HepG2 (cell line): ENCODE measurements at regions not wholly inside any gene's neighbourhood (a gene's known extent, or its start where the extent isn't known, plus 50 kb on each side); places are given as distances from the start of the nearest gene placed in this dataset.

Experiments
- ATAC-seq: fragments of 200-7000 bp; cut with Tn5 transposase; 3 replicates; pipeline ENCODE4 v1.9.1; 2020; ENCODE audit warnings: mild to moderate bottlenecking, moderate library complexity
- BruUV-seq: library from RNA; stranded (reverse); fragments of 400-500 nt; replicated peaks from 2 replicates; lab custom pipeline; 2021; lab: Mats Ljungman, UMichigan
- CTCF ChIA-PET: fragments of 300-600 bp; formaldehyde crosslinking; extraction: SDS; loops from one replicate; lab custom pipeline; 2021; ENCODE audit warnings: low total read pairs, inconsistent platforms, low intra/inter-chr PET ratio; lab: Yijun Ruan, JAX
- POLR2A ChIA-PET: fragments of 350-600 bp; sonication (Branson Sonifier 250); formaldehyde crosslinking; loops from one replicate; lab custom pipeline; 2020; ENCODE audit warnings: antibody characterized with exemption, inconsistent platforms; lab: Yijun Ruan, JAX
- DNase-seq: peaks from one replicate; pipeline ENCODE4 v3.0.0-alpha.2; 2015; ENCODE audit warnings: low spot score
- FAIRE-seq: peaks from 3 replicates; lab custom pipeline; 2011; peaks lifted over from hg19 to GRCh38; lab: Jason Lieb, UNC
- H2AFZ ChIP-seq: one replicate; pipeline ENCODE4 v1.6.1; 2011; ENCODE audit warnings: low read length, inconsistent platforms
- H3K27ac ChIP-seq: fragments of 300-600 bp; 3 replicates; pipeline ENCODE4 v1.8.0; 2011; ENCODE audit warnings: mixed run types, mild to moderate bottlenecking, mixed read lengths, low read length, inconsistent platforms; ENCODE audit not compliant: insufficient read depth; ENCODE audit errors: extremely low read length
- H3K27me3 ChIP-seq, 2 experiments: fragments of 200-600 bp in 1 of 2; 2 replicates in 1 of 2; 3 replicates in 1 of 2; pipeline versions ENCODE4 v1.6.0 to v1.8.0; 2011; ENCODE audit warnings: low read length in 2 of 2, mild to moderate bottlenecking in 2 of 2, moderate library complexity in 2 of 2, inconsistent platforms in 1 of 2; ENCODE audit not compliant: insufficient read depth in 2 of 2, control insufficient read depth in 1 of 2
- H3K36me3 ChIP-seq, 2 experiments: fragments of 200-600 bp in 1 of 2; replicated peaks in 1 of 2; 2 replicates in 1 of 2; 3 replicates in 1 of 2; pipeline versions ENCODE4 v1.5.1 to v1.8.0; 2011; ENCODE audit warnings: low read length in 2 of 2, inconsistent platforms in 1 of 2; ENCODE audit not compliant: insufficient read depth in 2 of 2, control insufficient read depth in 1 of 2
- H3K4me1 ChIP-seq: 2 replicates; pipeline ENCODE4 v1.5.1; 2012; ENCODE audit warnings: low read length, inconsistent platforms; ENCODE audit not compliant: insufficient read depth
- H3K4me2 ChIP-seq: 2 replicates; pipeline ENCODE4 v1.6.0; 2011; ENCODE audit warnings: low read depth, low read length, inconsistent platforms
- H3K4me3 ChIP-seq, 3 experiments: fragments of 200-600 bp in 1 of 3; sonication (generic), shearing (Covaris generic) in 1 of 3; replicated peaks in 1 of 3; 2 replicates each; pipeline ENCODE4 v1.5.1; 2011 to 2016; ENCODE audit warnings: low read length in 3 of 3, inconsistent platforms in 2 of 3, low read depth in 2 of 3, mild to moderate bottlenecking in 2 of 3, control low read depth in 1 of 3, mixed read lengths in 1 of 3; ENCODE audit not compliant: insufficient read depth in 1 of 3
- H3K79me2 ChIP-seq: one replicate; pipeline ENCODE4 v1.6.1; 2011; ENCODE audit warnings: low read length, inconsistent platforms; ENCODE audit not compliant: insufficient read depth
- H3K9ac ChIP-seq: 2 replicates; pipeline ENCODE4 v1.6.0; 2011; ENCODE audit warnings: mild to moderate bottlenecking, low read depth, low read length, inconsistent platforms; ENCODE audit not compliant: insufficient read depth
- H3K9me3 ChIP-seq: 2 replicates; pipeline ENCODE4 v1.5.1; 2012; ENCODE audit warnings: mild to moderate bottlenecking, low read length
- H4K20me1 ChIP-seq: 2 replicates; pipeline ENCODE4 v1.6.0; 2011; ENCODE audit warnings: inconsistent platforms, mild to moderate bottlenecking, low read length, moderate library complexity; ENCODE audit not compliant: insufficient read depth
- ARID4A ChIP-seq: sonication (generic); formaldehyde crosslinking; IDR thresholded peaks from 2 replicates; pipeline ENCODE4 v1.5.0; 2020; ENCODE audit warnings: mild to moderate bottlenecking, missing genetic modification reagents, borderline replicate concordance
- ATAD3A ChIP-seq: sonication (generic); formaldehyde crosslinking; IDR thresholded peaks from 2 replicates; pipeline ENCODE4 v1.4.0; 2020; ENCODE audit warnings: missing genetic modification reagents
- ATF2 ChIP-seq: sonication (generic); formaldehyde crosslinking; IDR thresholded peaks from 2 replicates; pipeline ENCODE4 v1.4.0; 2020; ENCODE audit warnings: missing genetic modification reagents
- CENPT ChIP-seq: sonication (generic); formaldehyde crosslinking; IDR thresholded peaks from 2 replicates; pipeline ENCODE4 v1.8.0; 2022; ENCODE audit warnings: low read depth, mild to moderate bottlenecking, moderate library complexity, missing genetic modification reagents
- JUNB ChIP-seq: sonication (generic); formaldehyde crosslinking; IDR thresholded peaks from 2 replicates; pipeline ENCODE4 v1.8.0; 2022; ENCODE audit warnings: missing genetic modification reagents, mild to moderate bottlenecking, borderline replicate concordance
- MAFF ChIP-seq: IDR thresholded peaks from 2 replicates; pipeline ENCODE4 v1.6.1; 2011; ENCODE audit warnings: low read depth, low read length, improper control_type of control experiment
- MAFK ChIP-seq, 2 experiments: IDR thresholded peaks in 1 of 2; conservative IDR thresholded peaks in 1 of 2; 2 replicates each; pipeline ENCODE4 v1.6.1; 2011; ENCODE audit warnings: improper control_type of control experiment in 2 of 2, low read length in 2 of 2
- MXD3 ChIP-seq: IDR thresholded peaks from 2 replicates; pipeline ENCODE4 v1.6.1; 2016; ENCODE audit warnings: mild to moderate bottlenecking, missing biosample characterization, missing genetic modification reagents
- NFIC ChIP-seq: IDR thresholded peaks from 2 replicates; pipeline ENCODE4 v1.6.1; 2012; ENCODE audit warnings: mild to moderate bottlenecking, low read length, inconsistent platforms
- PAX8 ChIP-seq: sonication (generic); formaldehyde crosslinking; IDR thresholded peaks from 2 replicates; pipeline ENCODE4 v1.8.0; 2022; ENCODE audit warnings: mild to moderate bottlenecking, missing genetic modification reagents, borderline replicate concordance
- SAFB2 ChIP-seq: sonication (generic); formaldehyde crosslinking; IDR thresholded peaks from 2 replicates; pipeline ENCODE4 v1.5.1; 2020; ENCODE audit warnings: missing genetic modification reagents, low read depth, mild to moderate bottlenecking, borderline replicate concordance
- THAP11 ChIP-seq: IDR thresholded peaks from 2 replicates; pipeline ENCODE4 v1.6.1; 2016; ENCODE audit warnings: missing biosample characterization, missing genetic modification reagents
- ZFY ChIP-seq: sonication (generic); formaldehyde crosslinking; IDR thresholded peaks from 2 replicates; pipeline ENCODE4 v1.4.0; 2020; ENCODE audit warnings: missing genetic modification reagents
- ZNF136 ChIP-seq: sonication (generic); formaldehyde crosslinking; IDR thresholded peaks from 2 replicates; pipeline ENCODE4 v1.8.1; 2022; ENCODE audit warnings: low read depth, mild to moderate bottlenecking, moderate library complexity, missing genetic modification reagents
- whole genome bisulfite sequencing: methylation state at CpG from one replicate; pipeline ENCODE4 v1.1.6; 2017; ENCODE audit warnings: low lambda C conversion rate; 5-methylcytosine and 5-hydroxymethylcytosine counted together
- in situ Hi-C: cut with HindIII; loops from 2 replicates; pipeline ENCODE4 v1.10.0; 2017; ENCODE audit warnings: low pct_unique_long_range_greater_than_20kb; ENCODE audit not compliant: extremely low pct_ligation_motif_present
- intact Hi-C: fragments of 100-400 bp; cut with micrococcal nuclease; formaldehyde crosslinking; loops from one replicate; pipeline ENCODE4 v1.10.0; 2022; ENCODE audit not compliant: unreplicated experiment

GRCh38 chr18:43812627-43813026, 535.3 kb upstream of the SYT4 start:
- H3K4me3 ChIP-seq = no peak overlapping the region
- DNase-seq = no peak
- no peaks in the 10 kb centered on the region for H3K27me3 ChIP-seq
- H3K36me3 ChIP-seq = no peaks in the 10 kb centered on the region
- no peak overlapping the region for H3K9ac ChIP-seq
- no TSS peak for BruUV-seq
- POLR2A ChIA-PET = no interaction called here
- no peaks in the 10 kb centered on the region for H4K20me1 ChIP-seq
- WGBS = 4% methylated on average over 1 of the region's 1 CpG
- no peaks in the 10 kb centered on the region for H3K4me1 ChIP-seq
- intact Hi-C loops (no loop called here), in situ Hi-C loops (no loop called here)
- H3K27ac ChIP-seq = no peak overlapping the region
- FAIRE-seq = no peak
- TF ChIP-seq ZNF136 (CRISPR knock-in tag) (no peak), ATAD3A (CRISPR knock-in tag) (no peak), JUNB (CRISPR knock-in tag) (no peak), MAFK (conservative IDR thresholded peaks at IDR 0.05 in 1 of 2, IDR thresholded peaks at IDR 0.05 in 1 of 2; ENCODE audit: low read length in 2 of 2) (peak; percentile 57 to 74; a peak in 3 of 4 replicates), THAP11 (CRISPR knock-in tag) (no peak), NFIC (no peak), ATF2 (CRISPR knock-in tag) (no peak), MXD3 (CRISPR knock-in tag) (no peak), PAX8 (CRISPR knock-in tag) (no peak), SAFB2 (CRISPR knock-in tag) (no peak), CENPT (CRISPR knock-in tag) (no peak), ZFY (no peak), ARID4A (CRISPR knock-in tag) (no peak), MAFF (peak; percentile 76)
- H2AFZ ChIP-seq = no peak overlapping the region
- H3K79me2 ChIP-seq = no peaks in the 10 kb centered on the region
- no peak overlapping the region for H3K4me2 ChIP-seq
- CTCF ChIA-PET = no interaction called here
- ATAC-seq = no peak
- H3K9me3 ChIP-seq = peaks cover 51% of the 10 kb centered on the region
